22Rv1 (cell line): ENCODE measurements at regions not wholly inside any gene's neighbourhood (a gene's known extent, or its start where the extent isn't known, plus 50 kb on each side); places are given as distances from the start of the nearest gene placed in this dataset.

Experiments used
- H3K27ac ChIP-seq: fragments of 450-650 bp; 2 replicates; pipeline ENCODE4 v1.5.1; 2017
- ZFX ChIP-seq: fragments of 450-650 bp; IDR thresholded peaks from 2 replicates; pipeline ENCODE4 v1.6.1; 2017; ENCODE audit warnings: antibody characterized with exemption, borderline replicate concordance
- TF ChIP-seq, protein P1 (sequence below): fragments of 450-650 bp; IDR thresholded peaks from 2 replicates; pipeline ENCODE4 v1.5.1; 2017; ENCODE audit warnings: mild to moderate bottlenecking

DNA sequence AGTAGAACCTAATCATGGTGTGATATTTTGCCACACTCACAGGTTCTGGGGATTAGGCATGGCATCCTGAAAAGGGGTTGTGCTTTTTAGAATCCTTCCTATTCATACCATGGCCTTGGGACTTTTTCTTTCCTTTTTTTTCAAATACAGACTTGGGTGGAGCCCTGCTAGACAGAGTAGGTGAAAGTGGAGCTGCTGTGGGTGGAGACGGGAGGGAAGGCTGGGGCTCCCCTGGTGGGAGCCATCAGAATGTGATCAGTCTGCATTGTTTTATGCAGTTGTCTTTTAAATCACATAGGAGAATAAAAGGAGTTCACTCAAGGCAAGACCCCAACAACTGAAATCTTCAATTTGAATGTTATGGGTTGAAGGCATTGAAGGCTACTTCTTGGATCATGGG lies 130.2 kb downstream of the VAPA start:
- H3K27ac ChIP-seq = no peak overlapping the region
- no peak for TF ChIP-seq ZFX
- TF ChIP-seq, protein P1, sequence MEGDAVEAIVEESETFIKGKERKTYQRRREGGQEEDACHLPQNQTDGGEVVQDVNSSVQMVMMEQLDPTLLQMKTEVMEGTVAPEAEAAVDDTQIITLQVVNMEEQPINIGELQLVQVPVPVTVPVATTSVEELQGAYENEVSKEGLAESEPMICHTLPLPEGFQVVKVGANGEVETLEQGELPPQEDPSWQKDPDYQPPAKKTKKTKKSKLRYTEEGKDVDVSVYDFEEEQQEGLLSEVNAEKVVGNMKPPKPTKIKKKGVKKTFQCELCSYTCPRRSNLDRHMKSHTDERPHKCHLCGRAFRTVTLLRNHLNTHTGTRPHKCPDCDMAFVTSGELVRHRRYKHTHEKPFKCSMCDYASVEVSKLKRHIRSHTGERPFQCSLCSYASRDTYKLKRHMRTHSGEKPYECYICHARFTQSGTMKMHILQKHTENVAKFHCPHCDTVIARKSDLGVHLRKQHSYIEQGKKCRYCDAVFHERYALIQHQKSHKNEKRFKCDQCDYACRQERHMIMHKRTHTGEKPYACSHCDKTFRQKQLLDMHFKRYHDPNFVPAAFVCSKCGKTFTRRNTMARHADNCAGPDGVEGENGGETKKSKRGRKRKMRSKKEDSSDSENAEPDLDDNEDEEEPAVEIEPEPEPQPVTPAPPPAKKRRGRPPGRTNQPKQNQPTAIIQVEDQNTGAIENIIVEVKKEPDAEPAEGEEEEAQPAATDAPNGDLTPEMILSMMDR = no peak

DNA sequence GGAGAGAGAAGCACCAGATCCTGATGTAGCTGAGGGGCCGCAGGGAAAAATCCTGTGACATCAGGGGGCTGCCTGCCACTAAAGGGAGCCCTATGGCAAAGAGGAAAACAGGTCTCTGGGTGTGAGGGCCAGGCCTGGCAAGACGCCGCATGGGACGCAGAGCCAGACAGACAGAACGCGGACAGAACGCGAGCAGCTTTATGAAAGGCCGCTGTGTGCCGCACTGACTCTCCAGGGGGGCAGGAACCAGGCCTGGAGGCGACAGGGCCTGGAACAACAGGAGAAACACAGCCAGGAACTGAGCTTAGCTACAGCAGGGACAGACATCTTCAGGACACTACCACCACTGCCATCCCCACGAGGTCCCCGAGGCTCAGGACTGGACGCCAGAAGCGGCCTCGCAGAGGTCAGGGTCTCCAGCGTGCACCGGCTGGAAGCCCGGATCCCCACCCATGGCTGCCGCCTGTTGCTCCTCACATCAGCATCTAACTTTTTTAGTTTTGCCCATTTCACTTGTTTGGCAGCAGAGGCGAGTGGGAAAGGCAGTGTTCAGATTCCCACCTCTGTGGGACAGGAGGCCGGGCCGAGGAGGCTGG lies 131.6 kb downstream of the VAPA start:
- H3K27ac ChIP-seq = no peak overlapping the region
- no peak for TF ChIP-seq ZFX
- TF ChIP-seq, protein P1 = no peak

- no peak overlapping the region for H3K27ac ChIP-seq
- TF ChIP-seq ZFX = no peak
- TF ChIP-seq, protein P1 = no peak
Measured at GRCh38 chr18:10046178-10046807, 132.5 kb downstream of the VAPA start.

DNA sequence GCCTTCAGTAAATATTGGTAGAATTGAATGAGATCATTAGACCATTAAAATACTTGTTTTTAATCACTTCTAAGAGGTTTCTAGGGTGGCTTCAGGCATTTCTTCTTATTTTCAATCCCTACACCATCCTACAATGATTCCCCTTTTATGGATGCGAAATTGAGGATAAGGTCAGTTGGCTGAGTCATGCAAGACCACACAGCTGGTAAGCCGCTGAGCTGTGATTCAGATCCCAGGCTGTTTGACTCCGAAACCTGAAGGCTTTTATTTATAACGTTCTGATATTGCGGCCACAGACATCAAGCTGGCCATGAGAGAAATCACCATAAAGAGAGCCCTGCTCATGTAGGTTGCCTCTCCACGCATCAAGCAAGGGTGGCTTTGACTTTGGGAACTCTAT lies 133.4 kb downstream of the VAPA start:
- no peak overlapping the region for H3K27ac ChIP-seq
- TF ChIP-seq ZFX = no peak
- TF ChIP-seq, protein P1 = no peak

DNA sequence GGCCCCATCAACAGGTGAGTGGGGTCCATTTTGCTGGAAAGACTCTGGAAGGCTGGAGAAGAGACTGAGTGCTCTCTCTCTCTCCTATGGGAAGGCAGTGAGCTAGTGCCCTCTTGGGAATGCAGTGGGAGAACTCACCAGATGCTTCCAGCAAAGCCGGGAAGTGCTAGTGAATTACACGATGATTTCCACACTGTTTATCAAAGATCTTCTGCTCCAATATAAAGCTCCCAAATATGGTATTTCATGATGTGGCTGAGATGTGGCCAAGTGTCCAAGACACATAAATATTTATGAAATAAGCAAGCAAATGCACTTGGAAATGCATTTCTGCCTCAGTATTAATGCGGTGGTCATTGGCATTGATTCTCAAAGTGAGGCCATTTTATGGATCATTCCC lies 135.9 kb downstream of the VAPA start:
- H3K27ac ChIP-seq = no peak overlapping the region
- TF ChIP-seq, protein P1 = no peak
- no peak for TF ChIP-seq ZFX

DNA sequence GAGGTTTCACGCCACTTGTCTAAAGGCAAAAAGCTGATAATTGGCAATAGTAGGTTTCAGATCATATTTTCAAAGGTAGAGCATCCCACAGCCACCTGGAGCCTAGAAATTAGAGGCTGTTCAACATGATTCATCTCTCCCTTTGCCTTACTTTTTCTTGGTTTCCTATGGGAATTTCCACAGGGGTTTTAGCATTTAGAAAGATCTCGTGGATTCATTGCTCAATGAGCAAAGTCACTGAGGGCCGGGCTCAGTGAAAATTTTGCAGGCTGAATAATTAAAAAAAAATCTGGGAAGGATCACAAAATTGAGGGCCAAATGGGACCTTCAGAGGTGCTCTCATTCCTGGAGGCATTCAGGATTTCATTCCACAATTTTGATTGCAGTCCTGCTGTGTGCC lies 137.1 kb downstream of the VAPA start:
- H3K27ac ChIP-seq = no peak overlapping the region
- no peak for TF ChIP-seq ZFX
- TF ChIP-seq, protein P1 = no peak

DNA sequence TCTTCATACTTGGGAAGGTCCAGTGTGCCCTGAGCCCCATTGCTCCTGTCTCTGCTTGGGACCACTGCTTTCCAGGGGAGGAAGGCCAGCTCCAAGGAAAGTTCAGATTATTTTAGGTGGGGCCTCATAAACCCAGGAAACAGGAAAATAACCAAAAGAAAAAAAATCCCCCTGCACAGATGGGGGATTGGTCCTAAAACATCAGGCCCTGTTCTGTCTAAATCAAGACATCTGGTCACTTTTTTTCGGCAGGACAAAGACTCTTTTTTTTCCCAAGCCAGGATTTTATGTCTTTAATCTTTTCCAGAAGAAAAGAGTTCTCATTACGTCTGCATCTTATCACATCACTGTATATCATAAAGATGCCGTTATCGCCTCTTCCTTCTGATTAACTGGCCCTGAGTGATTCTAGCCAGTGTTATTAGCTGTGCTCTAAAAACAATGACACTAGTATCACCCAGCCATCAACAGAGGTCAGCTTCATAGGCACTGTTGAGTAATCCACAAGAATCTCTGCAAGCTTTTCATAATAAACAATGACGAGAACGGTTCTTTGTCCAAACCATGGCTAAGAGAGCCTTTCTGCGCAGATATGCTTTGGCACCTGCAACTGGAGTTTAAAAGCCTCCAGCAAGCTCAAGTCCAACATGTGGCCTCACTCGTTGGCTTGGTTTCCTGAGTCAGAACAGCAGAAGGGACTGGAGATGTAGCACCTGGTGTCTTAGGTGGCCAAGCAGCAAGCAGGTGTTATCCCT lies 138.2 kb downstream of the VAPA start:
- TF ChIP-seq, protein P1 = no peak
- TF ChIP-seq ZFX = no peak
- H3K27ac ChIP-seq = no peak overlapping the region
